ENCODE measurements at regions not wholly inside any gene's neighbourhood (a gene's known extent, or its start where the extent isn't known, plus 50 kb on each side); places are given as distances from the start of the nearest gene placed in this dataset.

DNA sequence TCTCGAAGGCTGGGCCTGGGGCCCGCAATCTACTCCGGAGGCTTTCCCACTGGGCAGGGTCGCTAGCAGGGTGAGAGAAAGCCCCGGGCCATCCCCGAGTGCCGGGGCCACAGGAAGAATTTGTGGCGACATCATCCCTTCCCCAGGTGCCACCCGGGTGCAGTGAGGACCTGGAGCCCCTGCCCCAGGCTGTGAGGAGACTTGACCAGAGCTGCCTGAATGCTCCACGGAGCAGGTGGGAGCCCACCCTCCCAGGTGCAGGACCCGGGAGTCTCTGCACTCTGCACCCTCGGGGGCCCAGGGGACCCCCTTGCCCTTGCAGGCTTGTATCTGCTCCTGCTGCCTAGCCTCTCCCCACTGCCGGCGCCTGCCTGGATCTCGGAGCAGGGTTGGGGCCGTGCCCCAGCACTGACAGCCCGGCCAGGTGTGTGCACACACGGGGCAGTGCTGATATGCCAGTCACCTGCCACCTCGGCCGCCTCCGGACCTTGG, 67.5 kb upstream of the RGS7 start:
- Histone ChIP-seq H3K27ac (ENCODE audit: low read depth in 1 of 2, low read length in 2 of 2) (no peak overlapping the region), H3K27me3 (ENCODE audit: control insufficient read depth in 4 of 4, insufficient read depth in 4 of 4, low read length in 3 of 4) (peaks cover 0 to 10% (median 2%) of the 10 kb centered on the region in 4 donors), H3K4me1 (ENCODE audit: control insufficient read depth in 4 of 4, insufficient read depth in 4 of 4, low read length in 3 of 4) (peaks cover 3 to 10% (median 7%) of the 10 kb centered on the region in 4 donors), H3K9ac (ENCODE audit: low read depth in 1 of 2, low read length in 2 of 2) (no peak overlapping the region), H3K4me3 (ENCODE audit: low read depth in 1 of 3, low read length in 3 of 3) (peak overlapping the region in 1 of 3 donors; percentile 58), H3K9me3 (ENCODE audit: control insufficient read depth in 4 of 4, low read length in 3 of 4) (no peaks in the 10 kb centered on the region), H3K36me3 (ENCODE audit: control insufficient read depth in 4 of 4, insufficient read depth in 3 of 4, low read depth in 1 of 4, low read length in 3 of 4) (no peaks in the 10 kb centered on the region)
- TF ChIP-seq, protein P1, sequence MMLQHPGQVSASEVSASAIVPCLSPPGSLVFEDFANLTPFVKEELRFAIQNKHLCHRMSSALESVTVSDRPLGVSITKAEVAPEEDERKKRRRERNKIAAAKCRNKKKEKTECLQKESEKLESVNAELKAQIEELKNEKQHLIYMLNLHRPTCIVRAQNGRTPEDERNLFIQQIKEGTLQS (IDR thresholded peaks at IDR 0.05) = no peak
- TF ChIP-seq TAF1 (conservative IDR thresholded peaks at IDR 0.05) (no peak), EGR1 (IDR thresholded peaks at IDR 0.05; ENCODE audit: low read depth in 2 of 2) (no peak)
- TF ChIP-seq, protein P2, sequence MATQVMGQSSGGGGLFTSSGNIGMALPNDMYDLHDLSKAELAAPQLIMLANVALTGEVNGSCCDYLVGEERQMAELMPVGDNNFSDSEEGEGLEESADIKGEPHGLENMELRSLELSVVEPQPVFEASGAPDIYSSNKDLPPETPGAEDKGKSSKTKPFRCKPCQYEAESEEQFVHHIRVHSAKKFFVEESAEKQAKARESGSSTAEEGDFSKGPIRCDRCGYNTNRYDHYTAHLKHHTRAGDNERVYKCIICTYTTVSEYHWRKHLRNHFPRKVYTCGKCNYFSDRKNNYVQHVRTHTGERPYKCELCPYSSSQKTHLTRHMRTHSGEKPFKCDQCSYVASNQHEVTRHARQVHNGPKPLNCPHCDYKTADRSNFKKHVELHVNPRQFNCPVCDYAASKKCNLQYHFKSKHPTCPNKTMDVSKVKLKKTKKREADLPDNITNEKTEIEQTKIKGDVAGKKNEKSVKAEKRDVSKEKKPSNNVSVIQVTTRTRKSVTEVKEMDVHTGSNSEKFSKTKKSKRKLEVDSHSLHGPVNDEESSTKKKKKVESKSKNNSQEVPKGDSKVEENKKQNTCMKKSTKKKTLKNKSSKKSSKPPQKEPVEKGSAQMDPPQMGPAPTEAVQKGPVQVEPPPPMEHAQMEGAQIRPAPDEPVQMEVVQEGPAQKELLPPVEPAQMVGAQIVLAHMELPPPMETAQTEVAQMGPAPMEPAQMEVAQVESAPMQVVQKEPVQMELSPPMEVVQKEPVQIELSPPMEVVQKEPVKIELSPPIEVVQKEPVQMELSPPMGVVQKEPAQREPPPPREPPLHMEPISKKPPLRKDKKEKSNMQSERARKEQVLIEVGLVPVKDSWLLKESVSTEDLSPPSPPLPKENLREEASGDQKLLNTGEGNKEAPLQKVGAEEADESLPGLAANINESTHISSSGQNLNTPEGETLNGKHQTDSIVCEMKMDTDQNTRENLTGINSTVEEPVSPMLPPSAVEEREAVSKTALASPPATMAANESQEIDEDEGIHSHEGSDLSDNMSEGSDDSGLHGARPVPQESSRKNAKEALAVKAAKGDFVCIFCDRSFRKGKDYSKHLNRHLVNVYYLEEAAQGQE (IDR thresholded peaks at IDR 0.05) = no peak
- WGBS = 45% methylated on average over 21 of the region's 21 CpGs
- no peak for DNase-seq (ENCODE audit: low spot score)

DNA sequence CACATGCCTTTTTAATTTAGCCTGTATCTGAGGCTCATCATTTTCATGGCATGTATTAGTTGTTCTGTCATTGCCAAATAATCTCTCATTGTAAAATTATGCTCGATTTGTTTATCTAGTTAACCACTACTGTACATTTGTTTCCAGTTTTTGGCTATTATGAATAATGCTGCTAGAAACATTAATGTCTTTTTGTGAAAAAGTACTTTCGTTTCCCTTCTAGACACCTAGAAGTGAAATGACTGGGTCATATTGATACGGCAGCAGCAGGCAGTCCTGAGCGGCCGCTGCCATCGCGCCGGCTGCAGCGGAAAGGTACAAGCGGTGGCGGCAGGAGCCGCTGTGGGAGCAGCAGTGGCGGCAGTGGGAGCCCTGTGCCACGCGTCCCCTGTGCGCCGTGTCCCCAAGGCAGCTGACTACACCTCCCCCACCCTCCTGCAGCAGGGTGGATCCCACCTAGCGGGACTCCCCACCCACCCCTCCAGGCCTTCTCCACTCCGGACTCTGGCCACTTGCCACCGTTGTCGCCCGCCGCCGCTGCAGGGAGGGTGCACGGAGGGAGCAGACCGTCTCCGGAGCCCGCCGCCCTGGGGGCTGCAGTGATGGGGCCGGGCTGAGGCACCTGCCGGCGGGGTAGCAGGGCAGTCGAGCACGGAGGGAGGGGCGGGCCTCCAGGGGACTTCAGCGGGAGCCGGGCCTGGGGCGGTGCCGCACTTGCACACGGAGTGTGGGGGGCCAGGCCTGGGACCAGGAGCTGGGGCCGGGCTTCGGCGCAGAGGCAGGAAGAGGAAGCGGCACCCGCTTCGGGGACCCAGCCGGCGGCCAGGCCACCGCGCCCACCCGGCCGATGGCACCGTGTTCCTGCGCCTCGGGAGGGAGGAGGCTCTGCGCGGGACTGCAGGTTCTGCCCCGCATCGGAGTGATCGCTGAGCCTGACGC, 66.8 kb upstream of the RGS7 start:
- WGBS = 3% methylated on average over 61 of the region's 61 CpGs
- no peaks in the 10 kb centered on the region for H3K9me3 ChIP-seq (ENCODE audit: control insufficient read depth in 4 of 4, low read length in 3 of 4)
- no peak for DNase-seq (ENCODE audit: low spot score)
- TF ChIP-seq, protein P3, sequence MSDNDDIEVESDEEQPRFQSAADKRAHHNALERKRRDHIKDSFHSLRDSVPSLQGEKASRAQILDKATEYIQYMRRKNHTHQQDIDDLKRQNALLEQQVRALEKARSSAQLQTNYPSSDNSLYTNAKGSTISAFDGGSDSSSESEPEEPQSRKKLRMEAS (IDR thresholded peaks at IDR 0.05) = no peak
- TF ChIP-seq, protein P2 (IDR thresholded peaks at IDR 0.05) = no peak
- TF ChIP-seq RXRA (IDR thresholded peaks at IDR 0.05) (no peak), GABPA (IDR thresholded peaks at IDR 0.05 in 1 of 2, conservative IDR thresholded peaks at IDR 0.05 in 1 of 2) (no peak), RAD21 (IDR thresholded peaks at IDR 0.05) (no peak), YY1 (IDR thresholded peaks at IDR 0.05) (no peak), FOXA1 (IDR thresholded peaks at IDR 0.05) (no peak), FOXA2 (IDR thresholded peaks at IDR 0.05) (no peak), HNF4A (conservative IDR thresholded peaks at IDR 0.05) (no peak), HNF4G (IDR thresholded peaks at IDR 0.05) (no peak), NR2F2 (IDR thresholded peaks at IDR 0.05) (no peak), JUND (IDR thresholded peaks at IDR 0.05) (no peak), SP1 (IDR thresholded peaks at IDR 0.05) (no peak), TAF1 (conservative IDR thresholded peaks at IDR 0.05) (no peak), EGR1 (IDR thresholded peaks at IDR 0.05; ENCODE audit: low read depth in 2 of 2) (no peak)
- TF ChIP-seq, protein P1 (IDR thresholded peaks at IDR 0.05) = no peak
- TF ChIP-seq, protein P4, sequence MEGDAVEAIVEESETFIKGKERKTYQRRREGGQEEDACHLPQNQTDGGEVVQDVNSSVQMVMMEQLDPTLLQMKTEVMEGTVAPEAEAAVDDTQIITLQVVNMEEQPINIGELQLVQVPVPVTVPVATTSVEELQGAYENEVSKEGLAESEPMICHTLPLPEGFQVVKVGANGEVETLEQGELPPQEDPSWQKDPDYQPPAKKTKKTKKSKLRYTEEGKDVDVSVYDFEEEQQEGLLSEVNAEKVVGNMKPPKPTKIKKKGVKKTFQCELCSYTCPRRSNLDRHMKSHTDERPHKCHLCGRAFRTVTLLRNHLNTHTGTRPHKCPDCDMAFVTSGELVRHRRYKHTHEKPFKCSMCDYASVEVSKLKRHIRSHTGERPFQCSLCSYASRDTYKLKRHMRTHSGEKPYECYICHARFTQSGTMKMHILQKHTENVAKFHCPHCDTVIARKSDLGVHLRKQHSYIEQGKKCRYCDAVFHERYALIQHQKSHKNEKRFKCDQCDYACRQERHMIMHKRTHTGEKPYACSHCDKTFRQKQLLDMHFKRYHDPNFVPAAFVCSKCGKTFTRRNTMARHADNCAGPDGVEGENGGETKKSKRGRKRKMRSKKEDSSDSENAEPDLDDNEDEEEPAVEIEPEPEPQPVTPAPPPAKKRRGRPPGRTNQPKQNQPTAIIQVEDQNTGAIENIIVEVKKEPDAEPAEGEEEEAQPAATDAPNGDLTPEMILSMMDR (IDR thresholded peaks at IDR 0.05; ENCODE audit: low read depth, low read length, missing input control) = no peak
- TF ChIP-seq, protein P5, sequence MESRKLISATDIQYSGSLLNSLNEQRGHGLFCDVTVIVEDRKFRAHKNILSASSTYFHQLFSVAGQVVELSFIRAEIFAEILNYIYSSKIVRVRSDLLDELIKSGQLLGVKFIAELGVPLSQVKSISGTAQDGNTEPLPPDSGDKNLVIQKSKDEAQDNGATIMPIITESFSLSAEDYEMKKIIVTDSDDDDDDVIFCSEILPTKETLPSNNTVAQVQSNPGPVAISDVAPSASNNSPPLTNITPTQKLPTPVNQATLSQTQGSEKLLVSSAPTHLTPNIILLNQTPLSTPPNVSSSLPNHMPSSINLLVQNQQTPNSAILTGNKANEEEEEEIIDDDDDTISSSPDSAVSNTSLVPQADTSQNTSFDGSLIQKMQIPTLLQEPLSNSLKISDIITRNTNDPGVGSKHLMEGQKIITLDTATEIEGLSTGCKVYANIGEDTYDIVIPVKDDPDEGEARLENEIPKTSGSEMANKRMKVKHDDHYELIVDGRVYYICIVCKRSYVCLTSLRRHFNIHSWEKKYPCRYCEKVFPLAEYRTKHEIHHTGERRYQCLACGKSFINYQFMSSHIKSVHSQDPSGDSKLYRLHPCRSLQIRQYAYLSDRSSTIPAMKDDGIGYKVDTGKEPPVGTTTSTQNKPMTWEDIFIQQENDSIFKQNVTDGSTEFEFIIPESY (IDR thresholded peaks at IDR 0.05) = no peak
- no peak overlapping the region for H3K27ac ChIP-seq (ENCODE audit: low read depth in 1 of 2, low read length in 2 of 2)
- H3K27me3 ChIP-seq (ENCODE audit: control insufficient read depth in 4 of 4, insufficient read depth in 4 of 4, low read length in 3 of 4) = peaks cover 0 to 10% (median 2%) of the 10 kb centered on the region in 4 donors
- no peaks in the 10 kb centered on the region for H3K36me3 ChIP-seq (ENCODE audit: control insufficient read depth in 4 of 4, insufficient read depth in 3 of 4, low read depth in 1 of 4, low read length in 3 of 4)
- no peak overlapping the region for H3K9ac ChIP-seq (ENCODE audit: low read depth in 1 of 2, low read length in 2 of 2)
- H3K4me1 ChIP-seq (ENCODE audit: control insufficient read depth in 4 of 4, insufficient read depth in 4 of 4, low read length in 3 of 4) = peaks cover 3 to 10% (median 7%) of the 10 kb centered on the region in 4 donors
- H3K4me3 ChIP-seq (ENCODE audit: low read depth in 1 of 3, low read length in 3 of 3) = peak overlapping the region in 1 of 3 donors; percentile 58

All from liver (tissue), 8 donors.